ENCODE measurements at regions not wholly inside any gene's neighbourhood (a gene's known extent, or its start where the extent isn't known, plus 50 kb on each side); places are given as distances from the start of the nearest gene placed in this dataset.

DNA sequence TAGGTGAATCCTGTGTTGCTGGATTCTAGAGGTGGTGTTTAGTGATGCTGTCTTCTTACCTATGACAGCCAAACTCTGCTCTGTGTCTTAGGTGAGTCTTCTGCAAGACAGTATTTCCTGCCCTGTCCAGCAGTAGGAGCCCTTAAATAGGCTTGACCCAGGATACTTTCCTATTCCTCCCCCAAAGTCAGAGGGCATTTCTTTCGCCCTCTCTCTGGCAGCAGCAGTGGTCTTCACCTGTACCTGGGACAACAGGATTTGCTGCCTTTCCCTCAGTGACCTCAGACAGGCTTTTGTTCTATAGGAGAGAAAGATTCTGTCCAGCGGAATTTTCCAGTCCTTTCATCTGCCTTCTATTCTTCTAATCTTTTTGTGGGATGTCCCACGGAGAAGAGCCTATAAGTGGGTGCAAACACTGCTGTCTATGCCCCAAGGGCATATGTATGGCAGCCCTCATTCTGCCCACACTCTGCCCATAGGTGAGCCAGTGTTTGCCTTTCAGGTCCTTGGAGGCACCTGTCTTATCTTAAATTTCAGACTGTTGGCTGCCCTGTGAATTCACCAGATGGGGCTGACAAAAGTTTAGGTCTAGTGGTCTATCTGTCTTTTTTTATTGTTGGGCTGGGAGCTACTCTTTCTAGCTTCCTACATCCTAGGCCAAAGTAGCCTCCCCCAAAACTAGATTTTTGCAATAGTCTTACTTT, 177.3 kb upstream of the SPOPL start:
- H3K4me1 ChIP-seq (ENCODE audit: control insufficient read depth, insufficient read depth, low read length) = peaks cover 10% of the 10 kb centered on the region
- no peak overlapping the region for H3K4me3 ChIP-seq (ENCODE audit: low read length)
- peaks cover 3% of the 10 kb centered on the region for H3K9me3 ChIP-seq (ENCODE audit: control insufficient read depth, low read length)
- no peak overlapping the region for H3K9ac ChIP-seq (ENCODE audit: low read length)
- no peaks in the 10 kb centered on the region for H3K27me3 ChIP-seq (replicated peaks; ENCODE audit: control insufficient read depth, insufficient read depth, low read length)
- H3K36me3 ChIP-seq (ENCODE audit: control insufficient read depth, insufficient read depth, low read length, severe bottlenecking) = no peaks in the 10 kb centered on the region
- DNase-seq (ENCODE audit: low read depth) = no peak

DNA sequence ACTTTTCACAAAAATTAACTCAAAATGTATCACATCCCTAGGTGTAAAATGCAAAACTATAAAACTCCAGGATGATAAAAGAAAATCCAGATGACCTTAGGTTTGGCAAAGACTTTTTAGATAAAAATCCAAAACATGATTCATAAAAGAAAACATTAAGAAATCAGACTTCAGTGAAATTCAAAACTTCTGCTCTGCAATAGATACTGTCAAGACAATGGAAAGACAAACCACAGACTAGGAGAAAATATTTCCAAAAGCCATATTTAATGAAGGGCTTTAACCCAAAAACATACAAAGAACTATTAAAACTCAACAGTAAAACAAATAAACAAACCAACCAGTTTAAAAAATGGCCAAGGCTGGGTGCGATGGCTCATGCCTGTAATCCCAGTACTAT, 173.6 kb upstream of the SPOPL start:
- H3K9me3 ChIP-seq (ENCODE audit: control insufficient read depth, low read length) = no peaks in the 10 kb centered on the region
- H3K4me3 ChIP-seq (ENCODE audit: low read length) = no peak overlapping the region
- no peaks in the 10 kb centered on the region for H3K27me3 ChIP-seq (replicated peaks; ENCODE audit: control insufficient read depth, insufficient read depth, low read length)
- H3K9ac ChIP-seq (ENCODE audit: low read length) = no peak overlapping the region
- peak; percentile 58 for DNase-seq (ENCODE audit: low read depth)
- H3K36me3 ChIP-seq (ENCODE audit: control insufficient read depth, insufficient read depth, low read length, severe bottlenecking) = no peaks in the 10 kb centered on the region
- H3K4me1 ChIP-seq (ENCODE audit: control insufficient read depth, insufficient read depth, low read length) = peaks cover 17% of the 10 kb centered on the region

DNA sequence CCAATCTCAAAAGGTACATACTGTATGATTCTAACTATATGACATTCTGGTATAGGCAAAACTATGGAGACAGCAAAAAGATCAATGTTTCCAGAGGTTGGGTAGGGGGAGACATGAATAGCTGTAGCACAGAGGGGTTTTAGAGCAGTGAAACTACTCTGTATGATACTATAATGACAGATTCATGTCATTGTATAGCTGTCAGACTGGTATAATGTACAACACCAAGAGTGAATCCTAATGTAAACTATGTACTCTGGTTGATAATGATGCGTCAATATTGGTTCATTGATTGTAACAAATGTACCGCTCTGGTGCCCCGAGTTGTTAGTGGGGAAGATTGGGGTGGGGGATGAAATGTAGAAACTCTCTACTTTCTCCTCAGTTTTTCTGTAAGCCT, 172.4 kb upstream of the SPOPL start:
- no peaks in the 10 kb centered on the region for H3K27me3 ChIP-seq (replicated peaks; ENCODE audit: control insufficient read depth, insufficient read depth, low read length)
- no peak for DNase-seq (ENCODE audit: low read depth)
- H3K36me3 ChIP-seq (ENCODE audit: control insufficient read depth, insufficient read depth, low read length, severe bottlenecking) = no peaks in the 10 kb centered on the region
- H3K9ac ChIP-seq (ENCODE audit: low read length) = no peak overlapping the region
- no peak overlapping the region for H3K4me3 ChIP-seq (ENCODE audit: low read length)
- no peaks in the 10 kb centered on the region for H3K9me3 ChIP-seq (ENCODE audit: control insufficient read depth, low read length)
- H3K4me1 ChIP-seq (ENCODE audit: control insufficient read depth, insufficient read depth, low read length) = peaks cover 20% of the 10 kb centered on the region

DNA sequence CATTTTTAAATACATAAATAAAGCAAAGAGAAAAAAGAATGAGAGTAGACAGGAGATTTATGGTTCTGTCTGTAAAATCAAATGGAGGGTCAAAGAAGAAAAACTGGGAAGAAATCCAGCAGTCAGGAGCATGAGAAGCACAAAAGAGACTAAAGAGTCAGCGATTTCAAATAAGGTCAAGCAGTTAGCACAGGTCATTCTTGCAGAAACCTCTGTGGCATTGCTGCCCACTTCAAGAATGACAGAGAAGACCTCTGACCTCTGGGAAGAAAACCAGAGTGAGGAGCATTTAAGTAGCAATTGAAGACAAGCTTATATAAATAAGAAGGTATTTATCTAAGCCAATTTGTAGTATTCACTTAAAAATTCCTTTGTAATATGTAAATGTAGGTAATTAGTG, 172.0 kb upstream of the SPOPL start:
- no peaks in the 10 kb centered on the region for H3K36me3 ChIP-seq (ENCODE audit: control insufficient read depth, insufficient read depth, low read length, severe bottlenecking)
- no peaks in the 10 kb centered on the region for H3K9me3 ChIP-seq (ENCODE audit: control insufficient read depth, low read length)
- no peak overlapping the region for H3K9ac ChIP-seq (ENCODE audit: low read length)
- H3K4me3 ChIP-seq (ENCODE audit: low read length) = no peak overlapping the region
- peaks cover 24% of the 10 kb centered on the region for H3K4me1 ChIP-seq (ENCODE audit: control insufficient read depth, insufficient read depth, low read length)
- H3K27me3 ChIP-seq (replicated peaks; ENCODE audit: control insufficient read depth, insufficient read depth, low read length) = no peaks in the 10 kb centered on the region
- DNase-seq (ENCODE audit: low read depth) = no peak

GRCh38 chr2:138333121-138333520, 168.4 kb upstream of the SPOPL start:
- no peak for DNase-seq (ENCODE audit: low read depth)
- Histone ChIP-seq H3K27me3 (replicated peaks; ENCODE audit: control insufficient read depth, insufficient read depth, low read length) (no peaks in the 10 kb centered on the region), H3K36me3 (ENCODE audit: control insufficient read depth, insufficient read depth, low read length, severe bottlenecking) (no peaks in the 10 kb centered on the region), H3K9me3 (ENCODE audit: control insufficient read depth, low read length) (no peaks in the 10 kb centered on the region), H3K4me1 (ENCODE audit: control insufficient read depth, insufficient read depth, low read length) (peaks cover 32% of the 10 kb centered on the region), H3K9ac (ENCODE audit: low read length) (no peak overlapping the region), H3K4me3 (ENCODE audit: low read length) (no peak overlapping the region)

- no peak for DNase-seq (ENCODE audit: low read depth)
- no peaks in the 10 kb centered on the region for H3K27me3 ChIP-seq (replicated peaks; ENCODE audit: control insufficient read depth, insufficient read depth, low read length)
- no peak overlapping the region for H3K4me3 ChIP-seq (ENCODE audit: low read length)
- H3K36me3 ChIP-seq (ENCODE audit: control insufficient read depth, insufficient read depth, low read length, severe bottlenecking) = no peaks in the 10 kb centered on the region
- no peaks in the 10 kb centered on the region for H3K9me3 ChIP-seq (ENCODE audit: control insufficient read depth, low read length)
- peaks cover 31% of the 10 kb centered on the region for H3K4me1 ChIP-seq (ENCODE audit: control insufficient read depth, insufficient read depth, low read length)
- H3K9ac ChIP-seq (ENCODE audit: low read length) = no peak overlapping the region
Observed at GRCh38 chr2:138333677-138334076, 167.9 kb upstream of the SPOPL start.

- Histone ChIP-seq H3K4me3 (ENCODE audit: low read length) (no peak overlapping the region), H3K36me3 (ENCODE audit: control insufficient read depth, insufficient read depth, low read length, severe bottlenecking) (no peaks in the 10 kb centered on the region), H3K27me3 (replicated peaks; ENCODE audit: control insufficient read depth, insufficient read depth, low read length) (no peaks in the 10 kb centered on the region), H3K4me1 (ENCODE audit: control insufficient read depth, insufficient read depth, low read length) (peaks cover 27% of the 10 kb centered on the region), H3K9me3 (ENCODE audit: control insufficient read depth, low read length) (no peaks in the 10 kb centered on the region), H3K9ac (ENCODE audit: low read length) (no peak overlapping the region)
- DNase-seq (ENCODE audit: low read depth) = no peak
Observed at GRCh38 chr2:138334323-138334722, 167.2 kb upstream of the SPOPL start.

DNA sequence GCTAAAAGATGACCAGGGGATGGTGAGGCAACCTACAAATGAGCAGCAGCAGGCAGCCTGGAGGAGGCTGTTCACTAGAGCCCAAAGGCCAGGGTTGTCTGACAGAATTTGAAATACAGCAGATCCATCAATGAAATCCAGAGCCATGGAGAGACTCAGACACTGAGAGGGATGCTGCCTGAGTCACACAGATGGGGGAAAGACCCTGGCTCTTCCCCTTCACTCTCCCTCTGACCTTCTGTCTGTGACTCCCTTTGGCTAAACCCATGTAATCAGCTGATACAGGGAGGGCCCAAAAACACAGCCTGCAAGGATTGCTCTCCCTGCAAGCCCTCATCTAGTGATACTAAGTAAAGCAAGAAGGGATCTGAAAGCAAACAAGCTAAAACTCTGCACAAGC, 166.5 kb upstream of the SPOPL start:
- H3K9me3 ChIP-seq (ENCODE audit: control insufficient read depth, low read length) = no peaks in the 10 kb centered on the region
- H3K9ac ChIP-seq (ENCODE audit: low read length) = no peak overlapping the region
- H3K27me3 ChIP-seq (replicated peaks; ENCODE audit: control insufficient read depth, insufficient read depth, low read length) = no peaks in the 10 kb centered on the region
- no peaks in the 10 kb centered on the region for H3K36me3 ChIP-seq (ENCODE audit: control insufficient read depth, insufficient read depth, low read length, severe bottlenecking)
- peaks cover 21% of the 10 kb centered on the region for H3K4me1 ChIP-seq (ENCODE audit: control insufficient read depth, insufficient read depth, low read length)
- DNase-seq (ENCODE audit: low read depth) = peak; percentile 26
- no peak overlapping the region for H3K4me3 ChIP-seq (ENCODE audit: low read length)

GRCh38 chr2:138336146-138336545, 165.4 kb upstream of the SPOPL start:
- no peak for DNase-seq (ENCODE audit: low read depth)
- no peak overlapping the region for H3K9ac ChIP-seq (ENCODE audit: low read length)
- peaks cover 21% of the 10 kb centered on the region for H3K4me1 ChIP-seq (ENCODE audit: control insufficient read depth, insufficient read depth, low read length)
- H3K36me3 ChIP-seq (ENCODE audit: control insufficient read depth, insufficient read depth, low read length, severe bottlenecking) = no peaks in the 10 kb centered on the region
- H3K27me3 ChIP-seq (replicated peaks; ENCODE audit: control insufficient read depth, insufficient read depth, low read length) = no peaks in the 10 kb centered on the region
- no peak overlapping the region for H3K4me3 ChIP-seq (ENCODE audit: low read length)
- no peaks in the 10 kb centered on the region for H3K9me3 ChIP-seq (ENCODE audit: control insufficient read depth, low read length)

GRCh38 chr2:138355244-138355643, 146.3 kb upstream of the SPOPL start:
- Histone ChIP-seq H3K27me3 (replicated peaks; ENCODE audit: control insufficient read depth, insufficient read depth, low read length) (no peaks in the 10 kb centered on the region), H3K9ac (ENCODE audit: low read length) (peak overlapping the region; percentile 69), H3K9me3 (ENCODE audit: control insufficient read depth, low read length) (no peaks in the 10 kb centered on the region), H3K4me1 (ENCODE audit: control insufficient read depth, insufficient read depth, low read length) (peaks cover 25% of the 10 kb centered on the region), H3K4me3 (ENCODE audit: low read length) (no peak overlapping the region), H3K36me3 (ENCODE audit: control insufficient read depth, insufficient read depth, low read length, severe bottlenecking) (no peaks in the 10 kb centered on the region)
- DNase-seq (ENCODE audit: low read depth) = no peak

- H3K27me3 ChIP-seq (replicated peaks; ENCODE audit: control insufficient read depth, insufficient read depth, low read length) = no peaks in the 10 kb centered on the region
- peak overlapping the region; percentile 55 for H3K4me3 ChIP-seq (ENCODE audit: low read length)
- no peaks in the 10 kb centered on the region for H3K9me3 ChIP-seq (ENCODE audit: control insufficient read depth, low read length)
- peak overlapping the region; percentile 69 for H3K9ac ChIP-seq (ENCODE audit: low read length)
- H3K4me1 ChIP-seq (ENCODE audit: control insufficient read depth, insufficient read depth, low read length) = peaks cover 25% of the 10 kb centered on the region
- peak; percentile 90 for DNase-seq (ENCODE audit: low read depth)
- H3K36me3 ChIP-seq (ENCODE audit: control insufficient read depth, insufficient read depth, low read length, severe bottlenecking) = no peaks in the 10 kb centered on the region
Observed at GRCh38 chr2:138356178-138356577, 145.4 kb upstream of the SPOPL start.

GRCh38 chr2:138359532-138359931, 142.0 kb upstream of the SPOPL start:
- H3K36me3 ChIP-seq (ENCODE audit: control insufficient read depth, insufficient read depth, low read length, severe bottlenecking) = no peaks in the 10 kb centered on the region
- no peaks in the 10 kb centered on the region for H3K9me3 ChIP-seq (ENCODE audit: control insufficient read depth, low read length)
- no peaks in the 10 kb centered on the region for H3K27me3 ChIP-seq (replicated peaks; ENCODE audit: control insufficient read depth, insufficient read depth, low read length)
- no peak for DNase-seq (ENCODE audit: low read depth)
- peaks cover 36% of the 10 kb centered on the region for H3K4me1 ChIP-seq (ENCODE audit: control insufficient read depth, insufficient read depth, low read length)
- H3K4me3 ChIP-seq (ENCODE audit: low read length) = no peak overlapping the region
- H3K9ac ChIP-seq (ENCODE audit: low read length) = no peak overlapping the region

Measured in adipocyte (in vitro differentiated cells).